Activated naive CD8-positive, alpha-beta T cell treated with anti-CD3 and anti-CD28 coated beads, Interleukin-2, amount 10 ng/mL, durations not matched to agents 7 days and 5 days (primary cell): ENCODE measurements at regions not wholly inside any gene's neighbourhood (a gene's known extent, or its start where the extent isn't known, plus 50 kb on each side); places are given as distances from the start of the nearest gene placed in this dataset.
"Not testable (repeated sequence)": the region's sequence is repeated elsewhere in the genome, so short reads cannot be mapped to it uniquely, and the experiment has no call there.

Experiments
- ATAC-seq: fragments of 150-1000 bp; cut with Tn5 transposase; one replicate; pipeline ENCODE4 v1.10.0; 2021; ENCODE audit warnings: low read depth, moderate library complexity
- POLR2A ChIA-PET: fragments of 350-600 bp; sonication (Branson Sonifier 250); formaldehyde crosslinking; loops from one replicate; lab custom pipeline; 2021; ENCODE audit warnings: antibody characterized with exemption; lab: Charles Lee
- DNase-seq: peaks from one replicate; pipeline ENCODE4 v3.0.0; 2021
- H3K27ac Mint-ChIP-seq: one replicate; pipeline ENCODE4 v1.8.0; 2022; ENCODE audit warnings: mild to moderate bottlenecking, mixed read lengths
- H3K27me3 Mint-ChIP-seq: one replicate; pipeline ENCODE4 v1.8.0; 2022; ENCODE audit warnings: mild to moderate bottlenecking, moderate library complexity, mixed read lengths
- H3K36me3 Mint-ChIP-seq: one replicate; pipeline ENCODE4 v1.8.0; 2021; ENCODE audit warnings: mild to moderate bottlenecking, mixed read lengths
- H3K4me1 Mint-ChIP-seq: one replicate; pipeline ENCODE4 v1.8.0; 2021; ENCODE audit warnings: mixed read lengths
- H3K4me3 Mint-ChIP-seq: one replicate; pipeline ENCODE4 v1.8.0; 2022; ENCODE audit warnings: mild to moderate bottlenecking, moderate library complexity, mixed read lengths
- H3K9me3 Mint-ChIP-seq: one replicate; pipeline ENCODE4 v1.8.0; 2021; ENCODE audit warnings: mixed read lengths

DNA sequence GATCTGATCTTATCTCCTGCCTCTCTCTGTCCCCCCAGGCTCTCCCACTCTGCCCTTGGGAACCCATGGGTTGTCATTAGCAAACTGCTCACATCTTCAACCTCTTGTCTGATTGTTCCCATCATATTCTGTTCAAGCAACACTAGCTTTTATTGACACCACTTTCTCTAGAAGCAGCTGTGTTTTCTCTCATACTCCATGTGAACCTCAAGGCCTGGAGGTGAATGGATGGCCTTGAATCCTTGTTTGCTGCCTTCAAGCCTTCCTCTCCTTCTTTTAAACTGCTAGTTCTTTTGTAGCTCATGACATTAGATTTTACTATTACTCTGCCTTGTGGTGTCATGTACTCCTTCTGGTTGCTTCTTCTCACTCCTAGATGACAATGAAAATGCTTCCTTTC lies 149.5 kb upstream of the WDFY3 start:
- ATAC-seq (no peak), DNase-seq (no peak)
- Mint-ChIP-seq H3K27me3 (no peaks in the 10 kb centered on the region), H3K9me3 (no peaks in the 10 kb centered on the region), H3K4me1 (no peaks in the 10 kb centered on the region), H3K36me3 (no peaks in the 10 kb centered on the region), H3K4me3 (no peak overlapping the region), H3K27ac (no peak overlapping the region)
- POLR2A ChIA-PET: no interaction called here

GRCh38 chr4:85125688-85126087 lies 159.2 kb upstream of the WDFY3 start:
- no peaks in the 10 kb centered on the region for H3K36me3 Mint-ChIP-seq
- H3K4me1 Mint-ChIP-seq: no peaks in the 10 kb centered on the region
- H3K4me3 Mint-ChIP-seq: no peak overlapping the region
- H3K27ac Mint-ChIP-seq: no peak overlapping the region
- ATAC-seq (no peak), DNase-seq (no peak)
- POLR2A ChIA-PET: no interaction called here
- no peaks in the 10 kb centered on the region for H3K27me3 Mint-ChIP-seq
- no peaks in the 10 kb centered on the region for H3K9me3 Mint-ChIP-seq

DNA sequence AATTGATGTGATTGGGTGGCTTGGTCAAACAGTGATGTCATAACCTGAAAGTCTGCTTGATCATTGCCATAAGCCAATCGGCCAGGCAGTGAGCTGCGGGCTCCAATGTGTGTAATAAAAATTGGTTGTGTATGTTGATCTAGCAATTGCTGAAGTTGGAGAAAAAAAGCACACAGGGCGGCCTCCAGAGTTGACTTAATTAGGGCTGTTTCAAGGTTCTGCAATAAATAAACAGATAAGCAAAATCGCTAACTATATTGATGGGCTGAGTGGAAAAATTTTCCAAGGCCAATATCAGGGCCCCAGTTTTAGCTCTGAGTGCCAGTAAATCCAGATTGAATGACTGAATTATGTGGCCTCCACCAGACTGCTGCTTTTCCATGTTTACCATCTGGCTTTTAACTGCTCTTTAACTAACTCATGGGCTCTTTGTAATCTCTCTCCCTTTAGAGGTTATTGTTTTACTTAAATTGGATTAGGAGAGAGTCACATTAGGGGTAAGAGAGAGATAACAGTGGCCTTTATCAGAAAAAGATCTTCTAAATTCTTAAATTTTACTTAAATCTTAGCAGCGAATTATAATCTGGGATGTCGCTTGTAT lies 160.6 kb upstream of the WDFY3 start:
- Mint-ChIP-seq H3K27ac (no peak overlapping the region), H3K27me3 (no peaks in the 10 kb centered on the region), H3K4me1 (no peaks in the 10 kb centered on the region), H3K36me3 (no peaks in the 10 kb centered on the region), H3K4me3 (no peak overlapping the region), H3K9me3 (no peaks in the 10 kb centered on the region)
- no peak for ATAC-seq
- POLR2A ChIA-PET: no interaction called here
- no peak for DNase-seq

DNA sequence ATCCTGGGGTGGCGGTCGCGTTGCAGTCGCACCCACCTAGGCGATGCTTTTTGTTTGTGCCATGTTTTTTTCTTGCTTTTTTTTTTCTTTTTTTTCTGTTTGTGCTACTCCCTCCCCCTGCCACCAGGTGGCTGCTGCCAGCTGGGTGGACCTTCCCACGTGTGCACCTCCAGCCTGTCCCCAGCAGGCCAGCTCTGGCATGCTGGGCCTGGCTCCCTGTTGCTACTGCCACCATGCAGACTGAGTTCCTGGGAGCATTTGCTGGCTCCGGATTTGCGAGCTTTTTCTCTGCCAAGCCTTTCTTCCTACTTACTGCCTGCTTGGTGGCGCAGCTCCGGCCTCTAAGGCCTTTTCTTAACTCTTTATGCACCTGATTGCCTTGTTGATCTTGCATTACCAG lies 161.2 kb upstream of the WDFY3 start:
- ATAC-seq (no peak), DNase-seq (no peak)
- Mint-ChIP-seq H3K4me3 (no peak overlapping the region), H3K27me3 (no peaks in the 10 kb centered on the region), H3K9me3 (no peaks in the 10 kb centered on the region), H3K36me3 (no peaks in the 10 kb centered on the region), H3K4me1 (no peaks in the 10 kb centered on the region), H3K27ac (no peak overlapping the region)
- POLR2A ChIA-PET: no interaction called here

DNA sequence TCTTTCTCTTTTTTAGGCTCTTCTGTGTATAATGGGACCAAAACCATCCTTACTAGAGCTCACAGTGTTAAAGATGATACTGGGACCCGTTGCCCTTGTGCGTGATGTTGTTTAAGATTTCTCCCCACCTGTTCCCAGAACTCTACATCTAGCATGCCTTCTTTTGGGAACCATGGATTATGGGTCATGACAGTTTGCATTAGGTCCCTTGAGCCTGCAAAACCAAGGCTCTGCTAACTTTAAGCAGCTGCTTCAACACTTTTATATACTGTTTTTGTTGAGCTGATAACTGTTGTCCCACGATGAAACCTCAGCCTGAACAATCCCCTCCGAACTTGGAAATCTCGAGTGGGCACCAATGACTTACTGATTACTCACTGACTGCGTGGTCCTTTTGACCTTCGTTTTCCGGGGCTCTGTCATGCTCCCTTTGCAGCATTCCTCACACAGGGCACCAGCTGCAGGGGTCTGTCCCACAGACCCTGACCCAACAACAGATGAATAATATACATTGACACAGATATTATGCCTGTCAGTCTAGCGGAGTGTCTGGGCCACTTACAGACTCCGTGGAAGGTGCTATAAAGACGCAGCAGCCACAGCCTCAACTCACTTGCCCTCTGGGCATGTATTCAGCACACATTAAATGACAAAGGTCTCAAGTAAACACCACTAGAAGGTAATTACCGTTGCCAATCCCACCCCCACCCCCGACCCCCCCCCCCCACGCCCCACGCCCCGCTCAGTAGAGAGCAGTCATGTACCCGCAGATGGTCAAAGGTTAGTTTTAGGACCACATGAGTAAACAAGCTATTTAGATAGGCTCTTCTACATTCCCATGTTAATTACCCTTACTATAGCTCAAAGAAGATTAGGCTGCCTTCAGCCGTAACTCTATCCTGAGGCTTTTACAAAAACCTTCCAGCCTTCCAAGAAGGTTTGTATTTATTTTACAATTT lies 162.0 kb upstream of the WDFY3 start:
- H3K4me1 Mint-ChIP-seq: no peaks in the 10 kb centered on the region
- no peak for DNase-seq

DNA sequence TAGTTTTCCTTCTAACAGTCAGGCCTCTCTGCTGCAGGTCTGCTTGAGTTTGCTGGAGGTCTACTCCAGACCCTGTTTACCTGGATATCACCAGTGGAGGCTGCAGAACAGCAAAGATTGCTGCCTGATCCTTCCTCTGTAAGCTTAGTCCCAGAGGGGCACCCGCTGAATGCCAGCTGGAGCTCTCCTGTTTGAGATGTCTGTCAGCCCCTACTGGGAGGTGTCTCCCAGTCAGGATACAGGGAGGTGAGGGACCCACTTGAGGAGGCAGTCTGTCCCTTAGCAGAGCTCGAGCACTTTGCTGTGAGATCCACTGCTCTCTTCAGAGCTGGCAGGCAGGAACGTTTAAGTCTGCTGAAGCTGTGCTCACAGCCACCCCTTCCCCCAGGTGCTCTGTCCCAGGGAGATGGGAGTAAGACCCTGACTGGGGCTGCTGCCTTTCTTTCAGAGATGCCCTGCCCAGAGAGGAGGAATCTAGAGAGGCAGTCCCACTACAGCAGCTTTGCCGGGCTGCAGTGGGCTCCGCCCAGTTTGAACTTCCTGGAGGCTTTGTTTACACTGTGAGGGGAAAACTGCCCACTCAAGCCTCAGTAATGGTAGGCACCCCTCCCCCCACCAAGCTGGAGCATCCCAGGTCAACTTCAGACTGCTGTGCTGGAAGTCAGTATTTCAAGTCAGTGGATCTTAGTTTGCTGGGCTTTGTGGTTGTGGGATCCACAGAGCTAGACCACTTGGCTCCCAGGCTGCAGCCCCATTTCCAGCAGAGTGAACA lies 163.1 kb upstream of the WDFY3 start:
- POLR2A ChIA-PET, H3K4me3 Mint-ChIP-seq, H3K36me3 Mint-ChIP-seq, H3K27ac Mint-ChIP-seq, H3K4me1 Mint-ChIP-seq, DNase-seq, H3K9me3 Mint-ChIP-seq, ATAC-seq, H3K27me3 Mint-ChIP-seq: not testable (repeated sequence)

More for the DNA sequence above, 162.0 kb upstream of the WDFY3 start:
- POLR2A ChIA-PET: no interaction called here
- no peak for ATAC-seq
- Mint-ChIP-seq H3K4me3 (no peak overlapping the region), H3K9me3 (no peaks in the 10 kb centered on the region), H3K27me3 (no peaks in the 10 kb centered on the region), H3K27ac (no peak overlapping the region), H3K36me3 (no peaks in the 10 kb centered on the region)

GRCh38 chr4:85132117-85132516 lies 165.6 kb upstream of the WDFY3 start:
- no peaks in the 10 kb centered on the region for H3K4me1 Mint-ChIP-seq
- DNase-seq (no peak), ATAC-seq (no peak)
- H3K4me3 Mint-ChIP-seq: no peak overlapping the region
- no peaks in the 10 kb centered on the region for H3K9me3 Mint-ChIP-seq
- no peaks in the 10 kb centered on the region for H3K27me3 Mint-ChIP-seq
- H3K27ac Mint-ChIP-seq: no peak overlapping the region
- POLR2A ChIA-PET: no interaction called here
- H3K36me3 Mint-ChIP-seq: no peaks in the 10 kb centered on the region

- POLR2A ChIA-PET: no interaction called here
- no peaks in the 10 kb centered on the region for H3K4me1 Mint-ChIP-seq
- H3K36me3 Mint-ChIP-seq: no peaks in the 10 kb centered on the region
- H3K4me3 Mint-ChIP-seq: no peak overlapping the region
- ATAC-seq (no peak), DNase-seq (no peak)
- no peaks in the 10 kb centered on the region for H3K9me3 Mint-ChIP-seq
- no peak overlapping the region for H3K27ac Mint-ChIP-seq
- no peaks in the 10 kb centered on the region for H3K27me3 Mint-ChIP-seq
Observed at GRCh38 chr4:85132570-85132969, 166.1 kb upstream of the WDFY3 start.

DNA sequence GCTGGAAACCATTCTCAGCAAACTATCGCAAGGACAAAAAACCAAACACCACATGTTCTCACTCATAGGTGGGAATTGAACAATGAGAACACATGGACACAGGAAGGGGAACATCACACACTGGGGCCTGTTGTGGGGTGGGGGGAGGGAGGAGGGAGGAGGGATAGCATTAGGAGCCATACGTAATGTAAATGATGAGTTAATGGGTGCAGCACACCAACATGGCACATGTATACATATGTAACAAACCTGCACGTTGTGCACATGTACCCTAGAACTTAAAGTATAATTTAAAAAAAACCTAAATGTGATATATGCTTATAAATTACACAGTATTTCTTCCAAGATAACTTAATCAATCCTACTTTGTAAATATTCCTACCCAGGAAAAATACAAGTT lies 173.3 kb upstream of the WDFY3 start:
- H3K4me3 Mint-ChIP-seq, H3K27me3 Mint-ChIP-seq, H3K9me3 Mint-ChIP-seq, DNase-seq, POLR2A ChIA-PET, ATAC-seq, H3K4me1 Mint-ChIP-seq, H3K27ac Mint-ChIP-seq, H3K36me3 Mint-ChIP-seq: not testable (repeated sequence)

- H3K4me1 Mint-ChIP-seq: no peaks in the 10 kb centered on the region
- H3K36me3 Mint-ChIP-seq: no peaks in the 10 kb centered on the region
- no peak overlapping the region for H3K27ac Mint-ChIP-seq
- no peak for ATAC-seq
- peaks cover 2% of the 10 kb centered on the region for H3K27me3 Mint-ChIP-seq
- no peak overlapping the region for H3K4me3 Mint-ChIP-seq
- POLR2A ChIA-PET: no interaction called here
- DNase-seq: no peak
- H3K9me3 Mint-ChIP-seq: no peaks in the 10 kb centered on the region
Observed at GRCh38 chr4:85142451-85142850, 176.0 kb upstream of the WDFY3 start.

- Mint-ChIP-seq H3K9me3 (no peaks in the 10 kb centered on the region), H3K36me3 (no peaks in the 10 kb centered on the region), H3K27me3 (peaks cover 2% of the 10 kb centered on the region), H3K27ac (no peak overlapping the region), H3K4me1 (no peaks in the 10 kb centered on the region), H3K4me3 (no peak overlapping the region)
- DNase-seq (no peak), ATAC-seq (peak; percentile 61)
- POLR2A ChIA-PET: no interaction called here
Observed at GRCh38 chr4:85147481-85148076, 181.1 kb upstream of the WDFY3 start.

DNA sequence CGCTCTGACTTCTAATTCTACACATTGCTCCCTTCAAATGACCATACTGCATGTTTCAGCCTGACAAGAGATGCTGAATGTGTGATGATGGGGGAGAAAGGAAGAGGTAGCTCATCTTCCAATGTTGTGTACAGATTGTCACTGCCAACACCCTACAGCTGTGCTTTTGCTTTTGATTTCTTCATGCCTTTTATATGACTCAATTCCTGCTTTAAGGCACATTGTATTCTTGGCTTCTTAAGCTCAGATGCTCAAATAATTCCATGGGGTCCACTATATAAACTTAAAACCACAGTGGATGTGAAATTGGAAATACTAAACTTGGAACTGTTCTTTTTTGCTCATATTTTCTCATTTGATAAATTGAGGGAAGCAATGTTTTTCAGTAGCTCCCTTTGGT lies 183.2 kb upstream of the WDFY3 start:
- DNase-seq (no peak), ATAC-seq (no peak)
- peaks cover 2% of the 10 kb centered on the region for H3K27me3 Mint-ChIP-seq
- no peaks in the 10 kb centered on the region for H3K4me1 Mint-ChIP-seq
- POLR2A ChIA-PET: no interaction called here
- no peaks in the 10 kb centered on the region for H3K36me3 Mint-ChIP-seq
- H3K9me3 Mint-ChIP-seq: no peaks in the 10 kb centered on the region
- no peak overlapping the region for H3K27ac Mint-ChIP-seq
- H3K4me3 Mint-ChIP-seq: no peak overlapping the region

GRCh38 chr4:85151371-85151770 lies 184.9 kb upstream of the WDFY3 start:
- H3K9me3 Mint-ChIP-seq: no peaks in the 10 kb centered on the region
- no peaks in the 10 kb centered on the region for H3K27me3 Mint-ChIP-seq
- H3K27ac Mint-ChIP-seq: no peak overlapping the region
- no peaks in the 10 kb centered on the region for H3K4me1 Mint-ChIP-seq
- POLR2A ChIA-PET: no interaction called here
- no peak for ATAC-seq
- H3K4me3 Mint-ChIP-seq: no peak overlapping the region
- no peak for DNase-seq
- H3K36me3 Mint-ChIP-seq: no peaks in the 10 kb centered on the region
